ENCODE measurements at regions not wholly inside any gene's neighbourhood (a gene's known extent, or its start where the extent isn't known, plus 50 kb on each side); places are given as distances from the start of the nearest gene placed in this dataset.

- TF ChIP-seq CTCF (conservative IDR thresholded peaks at IDR 0.05; ENCODE audit: low read length) (no peak), EZH2phosphoT487 (IDR thresholded peaks at IDR 0.05; ENCODE audit: borderline replicate concordance, low read depth, low read length) (no peak)
Observed at GRCh38 chr6:101058296-101058695, 177.2 kb upstream of the ASCC3 start.

Data from OCI-LY7 (cell line).